B cell (primary cell): ENCODE measurements at regions not wholly inside any gene's neighbourhood (a gene's known extent, or its start where the extent isn't known, plus 50 kb on each side); places are given as distances from the start of the nearest gene placed in this dataset.

ENCODE experiments used
- ATAC-seq: fragments of 200-7000 bp; cut with Tn5 transposase; one replicate; pipeline ENCODE4 v1.10.0; 2021; ENCODE audit warnings: low read depth, mild to moderate bottlenecking, moderate number of reproducible peaks, moderate library complexity
- CTCF ChIA-PET: fragments of 350-600 bp; sonication (Branson Sonifier 250); formaldehyde crosslinking; loops from one replicate; lab custom pipeline; 2021; ENCODE audit warnings: antibody characterized with exemption, inconsistent platforms; lab: Charles Lee
- POLR2A ChIA-PET: fragments of 350-600 bp; sonication (Branson Sonifier 250); formaldehyde crosslinking; loops from one replicate; lab custom pipeline; 2021; ENCODE audit warnings: antibody characterized with exemption; lab: Charles Lee
- DNase-seq: peaks from one replicate; pipeline ENCODE4 v3.0.0; 2013
- H2AFZ ChIP-seq: 2 replicates; pipeline ENCODE4 v1.6.1; 2012; ENCODE audit warnings: mild to moderate bottlenecking, low read depth, low read length; ENCODE audit not compliant: insufficient read depth, poor library complexity, severe bottlenecking
- H3K27ac ChIP-seq, 2 donors: 1 replicate in 1 of 2; 2 replicates in 1 of 2; pipeline ENCODE4 v1.5.1; 2012 to 2013; ENCODE audit warnings: low read length in 2 of 2, mild to moderate bottlenecking in 2 of 2, moderate library complexity in 1 of 2
- H3K27me3 ChIP-seq, 4 experiments: fragments of 200-600 bp in 1 of 4; sonication (generic) in 1 of 4; replicated peaks in 1 of 4; 1 replicate in 2 of 4; 2 replicates in 2 of 4; pipeline versions ENCODE4 v1.6.1 to v1.7.0; 2013 to 2016; ENCODE audit warnings: low read length in 3 of 4, mild to moderate bottlenecking in 2 of 4, mixed read lengths in 1 of 4, moderate library complexity in 1 of 4; ENCODE audit not compliant: insufficient read depth in 4 of 4, control insufficient read depth in 3 of 4; ENCODE audit errors: control extremely low read depth in 1 of 4
- H3K36me3 ChIP-seq, 2 experiments: replicated peaks in 1 of 2; 1 replicate in 1 of 2; 2 replicates in 1 of 2; pipeline versions ENCODE4 v1.6.1 to v1.7.1; 2013; ENCODE audit warnings: low read length in 1 of 2; ENCODE audit not compliant: insufficient read depth in 2 of 2, control insufficient read depth in 1 of 2; ENCODE audit errors: control extremely low read depth in 1 of 2, extremely low read depth in 1 of 2
- H3K4me1 ChIP-seq, 2 donors: fragments of 200-600 bp in 1 of 2; sonication (generic) in 1 of 2; 1 replicate in 1 of 2; 2 replicates in 1 of 2; pipeline versions ENCODE4 v1.5.1 to v1.6.1; 2013 to 2017; ENCODE audit warnings: low read length in 2 of 2; ENCODE audit not compliant: control insufficient read depth in 2 of 2, insufficient read depth in 2 of 2
- H3K4me2 ChIP-seq: replicated peaks from 2 replicates; pipeline ENCODE3; 2012; ENCODE audit warnings: mild to moderate bottlenecking, low read depth, low read length; ENCODE audit not compliant: poor library complexity, severe bottlenecking
- H3K4me3 ChIP-seq, 5 experiments: fragments of 200-600 bp in 1 of 5; sonication (generic) in 1 of 5; 1 replicate in 3 of 5; 2 replicates in 2 of 5; pipeline versions ENCODE4 v1.5.1 to v1.7.0; 2011 to 2016; ENCODE audit warnings: low read length in 4 of 5, mild to moderate bottlenecking in 4 of 5, low read depth in 2 of 5, control low read depth in 1 of 5, moderate library complexity in 1 of 5; ENCODE audit not compliant: insufficient read depth in 1 of 5; ENCODE audit errors: control extremely low read depth in 1 of 5, extremely low read depth in 1 of 5
- H3K79me2 ChIP-seq: fragments of 200-600 bp; sonication (generic); one replicate; pipeline ENCODE4 v1.6.0; 2016; ENCODE audit warnings: low read length; ENCODE audit not compliant: control insufficient read depth, insufficient read depth
- H3K9ac ChIP-seq: fragments of 200-600 bp; sonication (generic); 2 replicates; pipeline ENCODE4 v1.6.1; 2017; ENCODE audit warnings: mild to moderate bottlenecking, low read length, moderate library complexity
- H3K9me3 ChIP-seq, 3 donors: one replicate each; pipeline versions ENCODE4 v1.6.1 to v1.7.1; 2013; ENCODE audit warnings: low read length in 2 of 3; ENCODE audit not compliant: control insufficient read depth in 2 of 3, insufficient read depth in 1 of 3; ENCODE audit errors: control extremely low read depth in 1 of 3
- H4K20me1 ChIP-seq: 2 replicates; pipeline ENCODE4 v1.6.0; 2012; ENCODE audit warnings: mild to moderate bottlenecking, low read length; ENCODE audit not compliant: insufficient read depth, control insufficient read depth, poor library complexity, severe bottlenecking
- H3K27ac Mint-ChIP-seq: one replicate; pipeline ENCODE4 v1.8.0; 2021; ENCODE audit warnings: mixed read lengths
- H3K27me3 Mint-ChIP-seq: one replicate; pipeline ENCODE4 v1.8.0; 2021; ENCODE audit warnings: mixed read lengths
- H3K4me1 Mint-ChIP-seq: one replicate; pipeline ENCODE4 v1.8.0; 2021; ENCODE audit warnings: mixed read lengths
- H3K4me3 Mint-ChIP-seq: one replicate; pipeline ENCODE4 v1.8.0; 2021; ENCODE audit warnings: mixed read lengths
- H3K9me3 Mint-ChIP-seq: one replicate; pipeline ENCODE4 v1.8.0; 2022; ENCODE audit warnings: mixed read lengths; ENCODE audit not compliant: insufficient read depth
- EZH2 ChIP-seq: IDR thresholded peaks from 2 replicates; pipeline ENCODE4 v1.6.1; 2012; ENCODE audit warnings: borderline replicate concordance, low read depth, mild to moderate bottlenecking, moderate library complexity, low read length; ENCODE audit not compliant: insufficient read depth, poor library complexity, severe bottlenecking
- WGBS: methylation state at CpG from one replicate; pipeline ENCODE4 v1.1.5; 2013; ENCODE audit warnings: missing lambda C conversion rate; ENCODE audit not compliant: insufficient coverage; 5-methylcytosine and 5-hydroxymethylcytosine counted together
- intact Hi-C: fragments of 100-400 bp; cut with micrococcal nuclease; formaldehyde crosslinking; loops from one replicate; pipeline ENCODE4 v1.10.0; 2022
- TF ChIP-seq, protein P1 (sequence below): fragments of 200-600 bp; IDR thresholded peaks from one replicate; pipeline ENCODE4 v1.8.0; 2022; ENCODE audit warnings: antibody characterized with exemption, mild to moderate bottlenecking

DNA sequence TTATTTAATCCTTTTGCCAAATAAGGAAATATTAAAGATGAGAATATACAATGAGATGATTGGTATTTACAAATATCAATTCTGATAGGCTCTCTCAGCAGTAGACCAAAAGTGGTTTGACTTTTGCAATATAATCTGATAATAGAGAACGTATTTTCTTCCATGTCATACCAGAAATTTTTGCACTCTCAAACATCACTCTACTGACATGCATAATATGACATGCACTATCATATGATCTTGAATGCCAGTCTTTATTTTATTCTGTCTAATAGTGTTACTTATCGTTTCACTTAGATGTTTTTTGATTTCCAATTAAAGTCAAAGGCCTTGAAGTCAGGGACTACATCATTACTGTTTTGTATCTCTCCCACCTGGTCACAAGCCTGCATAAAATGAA lies 259.2 kb downstream of the PCDH7 start:
- no peaks in the 10 kb centered on the region for H3K27me3 Mint-ChIP-seq
- peaks cover 0 to 3% (median 1%) of the 10 kb centered on the region in 3 donors for H3K9me3 ChIP-seq
- H3K4me3 ChIP-seq, result no peak overlapping the region
- WGBS, result no CpG with 5 or more reads among the region's 2 CpGs
- H3K36me3 ChIP-seq, result no peaks in the 10 kb centered on the region
- ChIA-PET POLR2A (no interaction called here), CTCF (no interaction called here)
- TF ChIP-seq EZH2, result no peak
- TF ChIP-seq, protein P1, sequence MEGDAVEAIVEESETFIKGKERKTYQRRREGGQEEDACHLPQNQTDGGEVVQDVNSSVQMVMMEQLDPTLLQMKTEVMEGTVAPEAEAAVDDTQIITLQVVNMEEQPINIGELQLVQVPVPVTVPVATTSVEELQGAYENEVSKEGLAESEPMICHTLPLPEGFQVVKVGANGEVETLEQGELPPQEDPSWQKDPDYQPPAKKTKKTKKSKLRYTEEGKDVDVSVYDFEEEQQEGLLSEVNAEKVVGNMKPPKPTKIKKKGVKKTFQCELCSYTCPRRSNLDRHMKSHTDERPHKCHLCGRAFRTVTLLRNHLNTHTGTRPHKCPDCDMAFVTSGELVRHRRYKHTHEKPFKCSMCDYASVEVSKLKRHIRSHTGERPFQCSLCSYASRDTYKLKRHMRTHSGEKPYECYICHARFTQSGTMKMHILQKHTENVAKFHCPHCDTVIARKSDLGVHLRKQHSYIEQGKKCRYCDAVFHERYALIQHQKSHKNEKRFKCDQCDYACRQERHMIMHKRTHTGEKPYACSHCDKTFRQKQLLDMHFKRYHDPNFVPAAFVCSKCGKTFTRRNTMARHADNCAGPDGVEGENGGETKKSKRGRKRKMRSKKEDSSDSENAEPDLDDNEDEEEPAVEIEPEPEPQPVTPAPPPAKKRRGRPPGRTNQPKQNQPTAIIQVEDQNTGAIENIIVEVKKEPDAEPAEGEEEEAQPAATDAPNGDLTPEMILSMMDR, result no peak
- DNase-seq, result no peak
- H3K27ac ChIP-seq, result no peak overlapping the region
- peaks cover 2% of the 10 kb centered on the region for H3K9me3 Mint-ChIP-seq
- no peak for ATAC-seq
- H2AFZ ChIP-seq, result no peak overlapping the region
- H3K4me3 Mint-ChIP-seq, result no peak overlapping the region
- no peak overlapping the region for H3K9ac ChIP-seq
- H3K79me2 ChIP-seq, result no peaks in the 10 kb centered on the region
- H3K4me1 ChIP-seq, result no peaks in the 10 kb centered on the region
- H3K4me1 Mint-ChIP-seq, result no peaks in the 10 kb centered on the region
- H4K20me1 ChIP-seq, result no peaks in the 10 kb centered on the region
- no peak overlapping the region for H3K4me2 ChIP-seq
- no peak overlapping the region for H3K27ac Mint-ChIP-seq
- intact Hi-C loops, result no loop called here
- H3K27me3 ChIP-seq, result no peaks in the 10 kb centered on the region

DNA sequence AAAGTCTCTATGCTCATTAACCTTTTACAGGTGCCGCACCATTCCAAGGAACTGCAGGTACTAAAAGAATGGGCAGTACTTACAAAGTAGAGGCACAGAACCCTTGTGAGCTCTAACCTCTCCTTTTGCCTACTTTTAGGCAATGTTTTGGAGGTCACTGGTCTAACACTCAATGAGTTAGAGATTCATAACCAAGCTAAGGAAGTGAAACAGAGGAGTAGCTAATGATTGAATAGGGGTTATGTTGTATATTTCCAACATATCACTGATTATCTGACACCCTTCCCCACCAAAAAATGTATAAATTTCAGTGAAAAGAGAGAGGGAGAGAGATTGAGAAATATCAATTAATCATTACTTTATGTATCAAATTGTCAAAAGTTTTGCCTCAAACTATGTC lies 269.3 kb downstream of the PCDH7 start:
- Histone ChIP-seq H3K4me1 (no peaks in the 10 kb centered on the region), H3K9me3 (no peaks in the 10 kb centered on the region), H4K20me1 (no peaks in the 10 kb centered on the region), H3K4me3 (no peak overlapping the region), H3K9ac (no peak overlapping the region), H3K36me3 (no peaks in the 10 kb centered on the region), H3K27ac (no peak overlapping the region), H3K79me2 (no peaks in the 10 kb centered on the region), H3K4me2 (no peak overlapping the region), H2AFZ (no peak overlapping the region), H3K27me3 (no peaks in the 10 kb centered on the region)
- H3K4me1 Mint-ChIP-seq, result no peaks in the 10 kb centered on the region
- no peak overlapping the region for H3K4me3 Mint-ChIP-seq
- ATAC-seq, result no peak
- H3K9me3 Mint-ChIP-seq, result peaks cover 2% of the 10 kb centered on the region
- intact Hi-C loops, result no loop called here
- TF ChIP-seq, protein P1, result no peak
- no peak for TF ChIP-seq EZH2
- CTCF ChIA-PET, result no interaction called here
- no peaks in the 10 kb centered on the region for H3K27me3 Mint-ChIP-seq
- no peak for DNase-seq
- POLR2A ChIA-PET, result no interaction called here
- H3K27ac Mint-ChIP-seq, result no peak overlapping the region
- WGBS, result no CpG with 5 or more reads among the region's 1 CpG
